Vagina (tissue), 2 donors: ENCODE measurements at regions not wholly inside any gene's neighbourhood (a gene's known extent, or its start where the extent isn't known, plus 50 kb on each side); places are given as distances from the start of the nearest gene placed in this dataset.

Source experiments
- DNase-seq, 2 donors: peaks; one replicate each; pipeline ENCODE4 v3.0.0-alpha.2; 2017; ENCODE audit errors: extremely low spot score in 2 of 2
- H3K27ac ChIP-seq: fragments of 200-600 bp; sonication (generic); one replicate; pipeline ENCODE4 v1.5.1; 2019
- H3K27me3 ChIP-seq: fragments of 200-600 bp; sonication (generic); one replicate; pipeline ENCODE4 v1.5.1; 2019
- H3K36me3 ChIP-seq, 2 donors: fragments of 200-600 bp; sonication (generic); one replicate each; pipeline ENCODE4 v1.5.1; 2017 to 2019
- H3K4me1 ChIP-seq: fragments of 200-600 bp; sonication (generic); one replicate; pipeline ENCODE4 v1.5.1; 2019
- H3K4me3 ChIP-seq, 2 donors: fragments of 200-600 bp; sonication (generic); 1 replicate in 1 of 2; 2 replicates in 1 of 2; pipeline ENCODE4 v1.5.1; 2016 to 2019
- H3K9me3 ChIP-seq: fragments of 200-600 bp; sonication (generic); one replicate; pipeline ENCODE4 v1.5.1; 2019
- CTCF ChIP-seq, 3 experiments: fragments of 450-650 bp in 2 of 3; fragments of 200-600 bp in 1 of 3; sonication (generic) in 1 of 3; IDR thresholded peaks; one replicate each; pipeline ENCODE4 v1.5.1; 2017 to 2019; ENCODE audit warnings: antibody characterized with exemption in 3 of 3, mild to moderate bottlenecking in 2 of 3, moderate library complexity in 2 of 3
- POLR2A ChIP-seq, 2 donors: fragments of 450-650 bp; IDR thresholded peaks; one replicate each; pipeline ENCODE4 v1.6.1; 2017; ENCODE audit warnings: antibody characterized with exemption in 2 of 2, mild to moderate bottlenecking in 2 of 2, moderate library complexity in 2 of 2
- POLR2AphosphoS5 ChIP-seq, 2 donors: sonication (generic); formaldehyde crosslinking; IDR thresholded peaks; one replicate each; pipeline ENCODE4 v1.9.0; 2017; ENCODE audit warnings: antibody characterized with exemption in 2 of 2, mild to moderate bottlenecking in 2 of 2, low read depth in 1 of 2; ENCODE audit not compliant: insufficient read depth in 1 of 2
- intact Hi-C: fragments of 100-400 bp; cut with DNase I; formaldehyde crosslinking; loops from one replicate; pipeline ENCODE4 v1.15.1; 2023

- H3K4me1 ChIP-seq, result no peaks in the 10 kb centered on the region
- H3K4me3 ChIP-seq, result no peak overlapping the region
- no peaks in the 10 kb centered on the region for H3K9me3 ChIP-seq
- no peaks in the 10 kb centered on the region for H3K36me3 ChIP-seq
- TF ChIP-seq CTCF (IDR thresholded peaks at IDR 0.05), result no peak
- no peak for TF ChIP-seq POLR2AphosphoS5 (IDR thresholded peaks at IDR 0.05; ENCODE audit: insufficient read depth in 1 of 2, low read depth in 1 of 2)
- TF ChIP-seq POLR2A (IDR thresholded peaks at IDR 0.05), result no peak
- H3K27ac ChIP-seq, result no peak overlapping the region
- H3K27me3 ChIP-seq, result no peaks in the 10 kb centered on the region
- intact Hi-C loops, result no loop called here
- DNase-seq, result no peak
Observed at GRCh38 chr13:108360139-108360538, 90.6 kb downstream of the TNFSF13B start.

GRCh38 chr13:108361769-108362168 is 92.3 kb downstream of the TNFSF13B start:
- no peaks in the 10 kb centered on the region for H3K9me3 ChIP-seq
- H3K4me3 ChIP-seq, result no peak overlapping the region
- H3K27me3 ChIP-seq, result no peaks in the 10 kb centered on the region
- intact Hi-C loops, result no loop called here
- H3K4me1 ChIP-seq, result no peaks in the 10 kb centered on the region
- H3K27ac ChIP-seq, result no peak overlapping the region
- DNase-seq, result no peak
- H3K36me3 ChIP-seq, result no peaks in the 10 kb centered on the region
- TF ChIP-seq CTCF (IDR thresholded peaks at IDR 0.05), result no peak
- no peak for TF ChIP-seq POLR2A (IDR thresholded peaks at IDR 0.05)
- no peak for TF ChIP-seq POLR2AphosphoS5 (IDR thresholded peaks at IDR 0.05; ENCODE audit: insufficient read depth in 1 of 2, low read depth in 1 of 2)

GRCh38 chr13:108363666-108364065 is 94.1 kb downstream of the TNFSF13B start:
- H3K27me3 ChIP-seq, result no peaks in the 10 kb centered on the region
- no peak for DNase-seq
- H3K27ac ChIP-seq, result no peak overlapping the region
- H3K4me3 ChIP-seq, result no peak overlapping the region
- H3K4me1 ChIP-seq, result no peaks in the 10 kb centered on the region
- TF ChIP-seq CTCF (IDR thresholded peaks at IDR 0.05) (no peak), POLR2A (IDR thresholded peaks at IDR 0.05) (no peak), POLR2AphosphoS5 (IDR thresholded peaks at IDR 0.05; ENCODE audit: insufficient read depth in 1 of 2, low read depth in 1 of 2) (no peak)
- H3K9me3 ChIP-seq, result no peaks in the 10 kb centered on the region
- intact Hi-C loops, result no loop called here
- no peaks in the 10 kb centered on the region for H3K36me3 ChIP-seq

GRCh38 chr13:108365255-108365654 is 95.7 kb downstream of the TNFSF13B start:
- TF ChIP-seq CTCF (IDR thresholded peaks at IDR 0.05) (no peak), POLR2A (IDR thresholded peaks at IDR 0.05) (no peak), POLR2AphosphoS5 (IDR thresholded peaks at IDR 0.05; ENCODE audit: insufficient read depth in 1 of 2, low read depth in 1 of 2) (no peak)
- Histone ChIP-seq H3K4me1 (no peaks in the 10 kb centered on the region), H3K4me3 (no peak overlapping the region), H3K27me3 (no peaks in the 10 kb centered on the region), H3K27ac (no peak overlapping the region), H3K9me3 (no peaks in the 10 kb centered on the region), H3K36me3 (no peaks in the 10 kb centered on the region)
- no peak for DNase-seq
- intact Hi-C loops, result no loop called here

GRCh38 chr13:108368250-108368905 is 98.9 kb downstream of the TNFSF13B start:
- Histone ChIP-seq H3K27ac (no peak overlapping the region), H3K4me1 (no peaks in the 10 kb centered on the region), H3K9me3 (no peaks in the 10 kb centered on the region), H3K4me3 (no peak overlapping the region), H3K27me3 (no peaks in the 10 kb centered on the region), H3K36me3 (no peaks in the 10 kb centered on the region)
- intact Hi-C loops, result no loop called here
- DNase-seq, result no peak
- TF ChIP-seq CTCF (IDR thresholded peaks at IDR 0.05) (no peak), POLR2AphosphoS5 (IDR thresholded peaks at IDR 0.05; ENCODE audit: insufficient read depth in 1 of 2, low read depth in 1 of 2) (no peak), POLR2A (IDR thresholded peaks at IDR 0.05) (no peak)
